HEK293 (cell line): ENCODE measurements at regions not wholly inside any gene's neighbourhood (a gene's known extent, or its start where the extent isn't known, plus 50 kb on each side); places are given as distances from the start of the nearest gene placed in this dataset.

Source experiments
- CTCF ChIA-PET: fragments of 350-600 bp; formaldehyde crosslinking; extraction: SDS; loops from one replicate; lab custom pipeline; 2021; ENCODE audit warnings: antibody characterized with exemption; lab: Yijun Ruan, JAX
- POLR2A ChIA-PET: fragments of 300-600 bp; formaldehyde crosslinking; extraction: SDS; loops from one replicate; lab custom pipeline; 2020; ENCODE audit warnings: antibody characterized with exemption, inconsistent platforms; lab: Yijun Ruan, JAX
- H3K27ac ChIP-seq: fragments of 200-500 bp; sonication (Bioruptor generic); 2 replicates; pipeline ENCODE4 v1.5.1; 2014; ENCODE audit warnings: low read depth, low read length, control low read depth, inconsistent platforms; ENCODE audit errors: extremely low read depth
- H3K36me3 ChIP-seq, 2 experiments: fragments of 200-500 bp in 1 of 2; sonication (Bioruptor generic) in 1 of 2; 1 replicate in 1 of 2; 2 replicates in 1 of 2; pipeline ENCODE4 v1.5.1; 2014 to 2017; ENCODE audit warnings: inconsistent platforms in 2 of 2, low read length in 2 of 2; ENCODE audit not compliant: control insufficient read depth in 2 of 2, insufficient read depth in 1 of 2
- H3K4me1 ChIP-seq: fragments of 200-500 bp; sonication (Bioruptor generic); 2 replicates; pipeline ENCODE4 v1.5.1; 2014; ENCODE audit warnings: mild to moderate bottlenecking, low read length, inconsistent platforms; ENCODE audit not compliant: control insufficient read depth, insufficient read depth
- H3K4me3 ChIP-seq: 2 replicates; pipeline ENCODE4 v1.5.1; 2011; ENCODE audit warnings: low read depth, mild to moderate bottlenecking, control low read depth, low read length, moderate library complexity
- H3K9me3 ChIP-seq: fragments of 200-500 bp; sonication (Bioruptor generic); 2 replicates; pipeline ENCODE4 v1.5.1; 2014; ENCODE audit warnings: low read depth, low read length, inconsistent platforms; ENCODE audit not compliant: control insufficient read depth, insufficient read depth
- FEZF1 ChIP-seq: fragments of 450-650 bp; formaldehyde crosslinking; IDR thresholded peaks from 2 replicates; pipeline ENCODE4 v1.5.1; 2016; ENCODE audit warnings: missing biosample characterization, missing genetic modification characterization
- INSM2 ChIP-seq: fragments of 450-650 bp; formaldehyde crosslinking; IDR thresholded peaks from 2 replicates; pipeline ENCODE4 v1.5.1; 2016; ENCODE audit warnings: missing biosample characterization, missing genetic modification characterization
- KLF16 ChIP-seq: fragments of 450-650 bp; formaldehyde crosslinking; IDR thresholded peaks from 2 replicates; pipeline ENCODE4 v1.5.1; 2017; ENCODE audit warnings: missing biosample characterization, missing genetic modification characterization
- PBX3 ChIP-seq: sonication (generic); formaldehyde crosslinking; IDR thresholded peaks from 2 replicates; pipeline ENCODE4 v1.8.1; 2022; ENCODE audit warnings: mild to moderate bottlenecking, moderate library complexity, missing genetic modification reagents
- ZBTB10 ChIP-seq: fragments of 450-650 bp; formaldehyde crosslinking; IDR thresholded peaks from 2 replicates; pipeline ENCODE4 v1.5.1; 2016; ENCODE audit warnings: missing biosample characterization, missing genetic modification characterization
- ZBTB8A ChIP-seq: fragments of 450-650 bp; formaldehyde crosslinking; IDR thresholded peaks from 2 replicates; pipeline ENCODE4 v1.5.1; 2016; ENCODE audit warnings: missing biosample characterization, missing genetic modification characterization
- ZFP3 ChIP-seq: fragments of 450-650 bp; formaldehyde crosslinking; IDR thresholded peaks from 2 replicates; pipeline ENCODE4 v1.5.1; 2016; ENCODE audit warnings: low read depth, missing biosample characterization, missing genetic modification characterization
- ZNF132 ChIP-seq: fragments of 450-650 bp; formaldehyde crosslinking; IDR thresholded peaks from 2 replicates; pipeline ENCODE4 v1.5.1; 2017; ENCODE audit warnings: missing biosample characterization, missing genetic modification characterization, borderline replicate concordance
- ZNF148 ChIP-seq: fragments of 450-650 bp; formaldehyde crosslinking; IDR thresholded peaks from 2 replicates; pipeline ENCODE4 v1.5.0; 2017; ENCODE audit warnings: missing biosample characterization, missing genetic modification characterization, borderline replicate concordance
- ZNF2 ChIP-seq: fragments of 450-650 bp; formaldehyde crosslinking; IDR thresholded peaks from 2 replicates; pipeline ENCODE4 v1.5.1; 2016; ENCODE audit warnings: missing biosample characterization, missing genetic modification characterization
- ZNF214 ChIP-seq: fragments of 450-650 bp; formaldehyde crosslinking; IDR thresholded peaks from 2 replicates; pipeline ENCODE4 v1.5.1; 2017; ENCODE audit warnings: missing biosample characterization, mild to moderate bottlenecking, missing genetic modification characterization, borderline replicate concordance
- ZNF335 ChIP-seq: fragments of 450-650 bp; formaldehyde crosslinking; conservative IDR thresholded peaks from 2 replicates; pipeline ENCODE4 v1.5.1; 2016; ENCODE audit warnings: missing biosample characterization, missing genetic modification characterization
- ZNF394 ChIP-seq: fragments of 450-650 bp; formaldehyde crosslinking; IDR thresholded peaks from 2 replicates; pipeline ENCODE4 v1.5.1; 2016; ENCODE audit warnings: missing biosample characterization, missing genetic modification characterization, mild to moderate bottlenecking, moderate library complexity, borderline replicate concordance
- ZNF510 ChIP-seq: fragments of 450-650 bp; formaldehyde crosslinking; IDR thresholded peaks from 2 replicates; pipeline ENCODE4 v1.5.1; 2018; ENCODE audit warnings: mild to moderate bottlenecking, missing genetic modification characterization, missing biosample characterization; ENCODE audit not compliant: insufficient replicate concordance
- ZNF514 ChIP-seq: fragments of 450-650 bp; formaldehyde crosslinking; IDR thresholded peaks from 2 replicates; pipeline ENCODE4 v1.5.1; 2016; ENCODE audit warnings: missing biosample characterization, missing genetic modification characterization
- ZNF521 ChIP-seq: fragments of 450-650 bp; formaldehyde crosslinking; IDR thresholded peaks from 2 replicates; pipeline ENCODE4 v1.5.1; 2017; ENCODE audit warnings: missing biosample characterization, mild to moderate bottlenecking, missing genetic modification characterization
- ZNF529 ChIP-seq: fragments of 450-650 bp; formaldehyde crosslinking; IDR thresholded peaks from 2 replicates; pipeline ENCODE4 v1.5.1; 2017; ENCODE audit warnings: missing genetic modification characterization, missing biosample characterization; ENCODE audit not compliant: insufficient replicate concordance
- ZNF544 ChIP-seq: fragments of 450-650 bp; formaldehyde crosslinking; IDR thresholded peaks from 2 replicates; pipeline ENCODE4 v1.5.0; 2017; ENCODE audit warnings: missing biosample characterization, missing genetic modification characterization
- ZNF548 ChIP-seq: fragments of 450-650 bp; formaldehyde crosslinking; IDR thresholded peaks from 2 replicates; pipeline ENCODE4 v1.5.1; 2016; ENCODE audit warnings: missing biosample characterization, missing genetic modification characterization
- ZNF555 ChIP-seq: fragments of 450-650 bp; formaldehyde crosslinking; conservative IDR thresholded peaks from 2 replicates; pipeline ENCODE4 v1.5.1; 2017; ENCODE audit warnings: missing biosample characterization, mild to moderate bottlenecking, missing genetic modification characterization, inconsistent platforms
- ZNF610 ChIP-seq: fragments of 450-650 bp; formaldehyde crosslinking; IDR thresholded peaks from 2 replicates; pipeline ENCODE4 v1.5.1; 2016; ENCODE audit warnings: missing biosample characterization, missing genetic modification characterization, borderline replicate concordance
- ZNF677 ChIP-seq: fragments of 450-650 bp; IDR thresholded peaks from 2 replicates; pipeline ENCODE4 v1.5.0; 2018; ENCODE audit warnings: missing biosample characterization, mild to moderate bottlenecking, missing genetic modification characterization, moderate library complexity
- ZNF747 ChIP-seq: fragments of 450-650 bp; formaldehyde crosslinking; IDR thresholded peaks from 2 replicates; pipeline ENCODE4 v1.5.1; 2016; ENCODE audit warnings: missing biosample characterization, missing genetic modification characterization
- ZNF777 ChIP-seq: fragments of 450-650 bp; formaldehyde crosslinking; IDR thresholded peaks from 2 replicates; pipeline ENCODE4 v1.5.1; 2017; ENCODE audit warnings: missing biosample characterization, missing genetic modification characterization, borderline replicate concordance
- ZNF791 ChIP-seq: fragments of 450-650 bp; formaldehyde crosslinking; IDR thresholded peaks from 2 replicates; pipeline ENCODE4 v1.5.1; 2016; ENCODE audit warnings: missing biosample characterization, missing genetic modification characterization
- ZNF830 ChIP-seq: fragments of 450-650 bp; IDR thresholded peaks from 2 replicates; pipeline ENCODE4 v1.5.0; 2018; ENCODE audit warnings: missing biosample characterization, missing genetic modification characterization, low read depth, mild to moderate bottlenecking, moderate library complexity

- Histone ChIP-seq H3K9me3 (no peaks in the 10 kb centered on the region), H3K27ac (no peak overlapping the region), H3K4me1 (no peaks in the 10 kb centered on the region), H3K4me3 (no peak overlapping the region), H3K36me3 (no peaks in the 10 kb centered on the region)
- ChIA-PET POLR2A (no interaction called here), CTCF (interaction anchor here (1.1 kb wide), 1 partner anchor 133 kb away, joined by 5 read pairs; no protein-coding TSS in a partner anchor)
- no peak for TF ChIP-seq ZNF610 (tag by site-specific recombination)
- TF ChIP-seq ZNF132 (tag by site-specific recombination): no peak
- TF ChIP-seq FEZF1 (tag by site-specific recombination): no peak
These were observed 74.6 kb downstream of the ARL4C start for GRCh38 chr2:234422273-234422732.

- H3K4me3 ChIP-seq: no peak overlapping the region
- H3K4me1 ChIP-seq: no peaks in the 10 kb centered on the region
- TF ChIP-seq KLF16 (no peak), ZNF529 (no peak), ZNF747 (no peak), ZNF510 (no peak), ZNF148 (tag by site-specific recombination) (no peak), ZNF610 (tag by site-specific recombination) (no peak), ZNF214 (tag by site-specific recombination) (no peak), ZNF677 (no peak), PBX3 (CRISPR knock-in tag) (no peak), ZNF521 (no peak), ZNF791 (tag by site-specific recombination) (no peak), ZNF777 (no peak)
- ChIA-PET POLR2A (no interaction called here), CTCF (no interaction called here)
- H3K27ac ChIP-seq: no peak overlapping the region
- H3K9me3 ChIP-seq: no peaks in the 10 kb centered on the region
- no peaks in the 10 kb centered on the region for H3K36me3 ChIP-seq
These were observed 76.5 kb downstream of the ARL4C start for GRCh38 chr2:234420408-234420807.

GRCh38 chr2:234419726-234420125 lies 77.2 kb downstream of the ARL4C start:
- CTCF ChIA-PET: interaction anchor here (0.6 kb wide), 1 partner anchor 360 kb away, joined by 3 read pairs; no protein-coding TSS in a partner anchor

More at GRCh38 chr2:234419726-234420125, 77.2 kb downstream of the ARL4C start:
- H3K4me3 ChIP-seq: no peak overlapping the region
- H3K27ac ChIP-seq: no peak overlapping the region
- H3K4me1 ChIP-seq: no peaks in the 10 kb centered on the region
- POLR2A ChIA-PET: interaction anchor here (0.7 kb wide), 1 partner anchor 1100 kb away, joined by 3 read pairs; no protein-coding TSS in a partner anchor
- no peaks in the 10 kb centered on the region for H3K36me3 ChIP-seq
- TF ChIP-seq ZBTB10 (tag by site-specific recombination) (no peak), ZNF544 (tag by site-specific recombination) (no peak), ZNF335 (tag by site-specific recombination) (no peak), ZNF548 (no peak), ZBTB8A (tag by site-specific recombination) (no peak), ZNF555 (tag by site-specific recombination) (no peak), ZNF514 (no peak), ZNF2 (tag by site-specific recombination) (no peak), ZNF830 (tag by site-specific recombination) (no peak), ZFP3 (tag by site-specific recombination) (no peak), INSM2 (tag by site-specific recombination) (no peak), ZNF394 (tag by site-specific recombination) (no peak)
- no peaks in the 10 kb centered on the region for H3K9me3 ChIP-seq
